HFFc6 (cell line): ENCODE measurements at regions not wholly inside any gene's neighbourhood (a gene's known extent, or its start where the extent isn't known, plus 50 kb on each side); places are given as distances from the start of the nearest gene placed in this dataset.

ENCODE experiments used
- DNase-seq: peaks from one replicate; pipeline ENCODE4 v3.0.0-alpha.2; 2018
- H3K27ac Mint-ChIP-seq: 2 replicates; pipeline ENCODE4 v1.8.0; 2020; ENCODE audit warnings: mild to moderate bottlenecking, mixed read lengths
- H3K27me3 Mint-ChIP-seq: 2 replicates; pipeline ENCODE4 v1.8.0; 2021; ENCODE audit warnings: mild to moderate bottlenecking, moderate library complexity, mixed read lengths; ENCODE audit not compliant: insufficient read depth
- H3K36me3 Mint-ChIP-seq: 2 replicates; pipeline ENCODE4 v1.8.0; 2021; ENCODE audit warnings: low read depth, mixed read lengths
- H3K4me1 Mint-ChIP-seq: 2 replicates; pipeline ENCODE4 v1.8.0; 2020; ENCODE audit warnings: low read depth, mixed read lengths
- H3K4me3 Mint-ChIP-seq: 2 replicates; pipeline ENCODE4 v1.8.0; 2020; ENCODE audit warnings: mild to moderate bottlenecking, moderate library complexity, mixed read lengths
- H3K9me3 Mint-ChIP-seq: 2 replicates; pipeline ENCODE4 v1.8.0; 2020; ENCODE audit warnings: mild to moderate bottlenecking, mixed read lengths
- CTCF ChIP-seq: fragments of 200-600 bp; sonication (generic); IDR thresholded peaks from 2 replicates; pipeline ENCODE4 v1.5.0; 2021; ENCODE audit warnings: antibody characterized with exemption, mild to moderate bottlenecking

GRCh38 chr18:41561961-41562360 lies 393.1 kb upstream of the PIK3C3 start:
- Mint-ChIP-seq H3K4me1 (no peaks in the 10 kb centered on the region), H3K9me3 (peaks cover 11% of the 10 kb centered on the region), H3K4me3 (no peak overlapping the region), H3K36me3 (no peaks in the 10 kb centered on the region), H3K27ac (no peak overlapping the region), H3K27me3 (no peaks in the 10 kb centered on the region)
- DNase-seq = no peak
- no peak for TF ChIP-seq CTCF

DNA sequence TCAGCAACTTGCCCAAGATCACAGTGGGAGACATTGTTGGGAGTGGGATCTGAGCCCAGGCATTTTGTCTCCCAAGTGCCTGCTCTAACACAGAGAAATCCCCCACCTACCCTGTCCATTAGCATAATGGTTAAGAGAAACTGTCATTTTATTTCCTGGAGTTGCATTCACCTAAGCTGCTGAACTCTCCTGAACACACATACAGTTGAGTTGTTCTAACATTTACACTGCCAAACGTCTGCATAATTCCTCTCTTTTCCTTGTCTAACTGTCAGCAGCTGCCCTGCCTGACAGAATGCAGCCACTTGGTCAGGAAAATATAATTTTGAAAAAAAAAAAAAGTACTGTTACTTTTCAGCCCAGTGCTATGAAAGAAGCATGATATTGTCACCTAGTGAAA lies 396.3 kb upstream of the PIK3C3 start:
- no peak for DNase-seq
- Mint-ChIP-seq H3K27ac (no peak overlapping the region), H3K9me3 (peaks cover 15% of the 10 kb centered on the region), H3K27me3 (no peaks in the 10 kb centered on the region), H3K4me3 (no peak overlapping the region), H3K4me1 (no peaks in the 10 kb centered on the region), H3K36me3 (no peaks in the 10 kb centered on the region)
- no peak for TF ChIP-seq CTCF

DNA sequence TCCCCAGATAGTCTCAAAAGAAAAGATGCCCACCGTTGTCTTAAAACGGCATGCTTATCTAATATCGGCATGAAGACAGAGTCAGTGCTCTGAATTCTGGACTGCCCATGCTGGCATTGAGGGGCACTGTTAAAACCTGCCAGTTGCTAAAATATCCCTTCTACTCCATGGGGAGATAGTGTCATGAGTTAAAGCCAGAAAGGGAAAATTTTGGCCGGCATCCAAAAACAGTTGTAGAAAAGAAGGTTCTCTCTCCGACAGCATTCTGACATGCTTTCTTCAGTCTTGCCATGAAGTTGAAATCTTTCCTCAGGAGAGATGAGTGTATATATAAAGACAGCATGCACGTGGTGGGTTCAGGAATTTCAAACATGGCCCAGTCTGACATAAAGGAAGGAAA lies 401.3 kb upstream of the PIK3C3 start:
- H3K36me3 Mint-ChIP-seq = no peaks in the 10 kb centered on the region
- H3K27ac Mint-ChIP-seq = no peak overlapping the region
- peaks cover 4% of the 10 kb centered on the region; the same call in 1 of the 2 replicates for H3K9me3 Mint-ChIP-seq
- no peaks in the 10 kb centered on the region for H3K4me1 Mint-ChIP-seq
- no peak for TF ChIP-seq CTCF
- no peak overlapping the region for H3K4me3 Mint-ChIP-seq
- no peaks in the 10 kb centered on the region for H3K27me3 Mint-ChIP-seq
- DNase-seq = no peak

GRCh38 chr18:41548521-41549260 lies 406.3 kb upstream of the PIK3C3 start:
- Mint-ChIP-seq H3K4me3 (no peak overlapping the region), H3K27ac (no peak overlapping the region), H3K4me1 (no peaks in the 10 kb centered on the region), H3K9me3 (no peaks in the 10 kb centered on the region; the same call in 1 of the 2 replicates), H3K36me3 (no peaks in the 10 kb centered on the region), H3K27me3 (no peaks in the 10 kb centered on the region; the same call in 1 of the 2 replicates)
- no peak for DNase-seq
- no peak for TF ChIP-seq CTCF

- Mint-ChIP-seq H3K9me3 (peaks cover 4% of the 10 kb centered on the region; the same call in 1 of the 2 replicates), H3K27ac (no peak overlapping the region), H3K27me3 (no peaks in the 10 kb centered on the region; the same call in 1 of the 2 replicates), H3K36me3 (no peaks in the 10 kb centered on the region), H3K4me1 (no peaks in the 10 kb centered on the region), H3K4me3 (no peak overlapping the region)
- DNase-seq = no peak
- no peak for TF ChIP-seq CTCF
These were observed 409.7 kb upstream of the PIK3C3 start for GRCh38 chr18:41545091-41545888.
